ENCODE measurements at regions not wholly inside any gene's neighbourhood (a gene's known extent, or its start where the extent isn't known, plus 50 kb on each side); places are given as distances from the start of the nearest gene placed in this dataset.

GRCh38 chr2:138440759-138441158 lies 60.8 kb upstream of the SPOPL start:
- ATAC-seq (no peak), DNase-seq (ENCODE audit: missing footprints) (no peak)
- intact Hi-C loops (cut with DNase I) = no loop called here

GRCh38 chr2:138441916-138442315 lies 59.7 kb upstream of the SPOPL start:
- intact Hi-C loops (cut with DNase I) = no loop called here
- ATAC-seq (no peak), DNase-seq (ENCODE audit: missing footprints) (no peak)

GRCh38 chr2:138444411-138444810 lies 57.2 kb upstream of the SPOPL start:
- intact Hi-C loops (cut with DNase I) = no loop called here
- ATAC-seq (no peak), DNase-seq (ENCODE audit: missing footprints) (no peak)

- ATAC-seq = no peak
- intact Hi-C loops (cut with DNase I) = no loop called here
Observed at GRCh38 chr2:138445227-138445626, 56.3 kb upstream of the SPOPL start.

GRCh38 chr2:138446043-138446442 lies 55.5 kb upstream of the SPOPL start:
- ATAC-seq (no peak), DNase-seq (ENCODE audit: missing footprints) (no peak)
- intact Hi-C loops (cut with DNase I) = no loop called here

More at GRCh38 chr2:138445227-138445626, 56.3 kb upstream of the SPOPL start:
- DNase-seq (ENCODE audit: missing footprints) = no peak

- no peak for ATAC-seq
- no peak for DNase-seq (ENCODE audit: missing footprints)
- intact Hi-C loops (cut with DNase I) = no loop called here
Observed at GRCh38 chr2:138447889-138448570, 53.5 kb upstream of the SPOPL start.
